K562 (cell line): ENCODE measurements at regions not wholly inside any gene's neighbourhood (a gene's known extent, or its start where the extent isn't known, plus 50 kb on each side); places are given as distances from the start of the nearest gene placed in this dataset.

Experiments
- BCOR ChIP-seq: fragments of 450-650 bp; IDR thresholded peaks from 2 replicates; pipeline ENCODE4 v1.6.1; 2016
- MAX ChIP-seq: sonication (generic); formaldehyde crosslinking; IDR thresholded peaks from 2 replicates; pipeline ENCODE4 v1.9.0; 2022; ENCODE audit warnings: mild to moderate bottlenecking, missing genetic modification reagents
- MIER1 ChIP-seq: fragments of 450-650 bp; IDR thresholded peaks from 2 replicates; pipeline ENCODE4 v1.6.1; 2016; ENCODE audit warnings: antibody characterized with exemption, mild to moderate bottlenecking, low read depth
- PCBP1 ChIP-seq: fragments of 200-400 bp; formaldehyde crosslinking; IDR thresholded peaks from 2 replicates; pipeline ENCODE4 v1.6.1; 2018; ENCODE audit warnings: mild to moderate bottlenecking, low read depth, low read length; ENCODE audit not compliant: poor library complexity, severe bottlenecking
- PHB2 ChIP-seq: fragments of 450-650 bp; IDR thresholded peaks from 2 replicates; pipeline ENCODE4 v1.6.1; 2017; ENCODE audit warnings: low read depth
- ZBTB11 ChIP-seq, 3 experiments: fragments of 200-800 bp in 1 of 3; fragments of 250-450 bp in 1 of 3; fragments of 450-650 bp in 1 of 3; sonication (Bioruptor Pico) in 1 of 3; sonication (Bioruptor generic) in 1 of 3; formaldehyde crosslinking in 1 of 3; IDR thresholded peaks; 2 replicates each; pipeline versions ENCODE4 v1.6.1 to v1.8.0; 2016 to 2022; ENCODE audit warnings: mild to moderate bottlenecking in 2 of 3, missing genetic modification characterization in 2 of 3, missing compliant biosample characterization in 1 of 3, moderate library complexity in 1 of 3
- ZNF175 ChIP-seq: fragments of 200-800 bp; sonication (Bioruptor generic); IDR thresholded peaks from 2 replicates; pipeline ENCODE4 v1.6.1; 2016; ENCODE audit warnings: low read depth, mild to moderate bottlenecking, missing genetic modification characterization, missing compliant biosample characterization
- TF ChIP-seq, protein P1 (sequence below): sonication (generic); formaldehyde crosslinking; IDR thresholded peaks from 2 replicates; pipeline ENCODE4 v1.8.1; 2023; ENCODE audit warnings: mild to moderate bottlenecking, missing genetic modification reagents

GRCh38 chr2:147523415-147523814 lies 321.4 kb upstream of the ACVR2A start (continued):
- TF ChIP-seq ZBTB11 (CRISPR knock-in tag; IDR thresholded peaks at IDR 0.05) (no peak), PHB2 (no peak), MIER1 (no peak), ZNF175 (CRISPR knock-in tag) (no peak), MAX (CRISPR knock-in tag) (no peak), BCOR (no peak), PCBP1 (no peak)
- TF ChIP-seq, protein P1, sequence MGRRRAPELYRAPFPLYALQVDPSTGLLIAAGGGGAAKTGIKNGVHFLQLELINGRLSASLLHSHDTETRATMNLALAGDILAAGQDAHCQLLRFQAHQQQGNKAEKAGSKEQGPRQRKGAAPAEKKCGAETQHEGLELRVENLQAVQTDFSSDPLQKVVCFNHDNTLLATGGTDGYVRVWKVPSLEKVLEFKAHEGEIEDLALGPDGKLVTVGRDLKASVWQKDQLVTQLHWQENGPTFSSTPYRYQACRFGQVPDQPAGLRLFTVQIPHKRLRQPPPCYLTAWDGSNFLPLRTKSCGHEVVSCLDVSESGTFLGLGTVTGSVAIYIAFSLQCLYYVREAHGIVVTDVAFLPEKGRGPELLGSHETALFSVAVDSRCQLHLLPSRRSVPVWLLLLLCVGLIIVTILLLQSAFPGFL = no peak
